GM12872 (cell line): ENCODE measurements at regions not wholly inside any gene's neighbourhood (a gene's known extent, or its start where the extent isn't known, plus 50 kb on each side); places are given as distances from the start of the nearest gene placed in this dataset.

Experiments used
- TF ChIP-seq, protein P1 (sequence below): IDR thresholded peaks from 3 replicates; pipeline ENCODE4 v1.5.1; 2011; ENCODE audit warnings: low read depth, mild to moderate bottlenecking, low read length, moderate library complexity; ENCODE audit not compliant: insufficient read depth

DNA sequence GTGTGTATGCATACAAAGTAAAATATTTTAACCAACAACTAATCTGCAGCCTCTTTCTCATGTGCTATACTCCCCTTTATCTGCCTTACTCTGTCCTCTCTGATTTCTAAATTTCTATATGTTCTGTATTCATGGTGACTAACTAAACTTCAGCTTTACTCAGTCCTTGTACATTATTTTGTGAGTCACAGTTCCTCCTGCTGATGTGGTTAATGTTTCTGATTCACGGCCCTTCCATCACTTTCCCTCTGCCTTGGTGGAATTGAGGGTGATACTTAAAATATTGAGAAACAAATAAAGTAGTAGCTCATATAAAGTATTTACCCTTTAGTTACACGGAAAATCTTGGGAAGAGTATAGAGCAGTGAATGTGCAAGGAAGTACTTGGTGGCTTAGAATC is 899.1 kb upstream of the ZWINT start:
- TF ChIP-seq, protein P1, sequence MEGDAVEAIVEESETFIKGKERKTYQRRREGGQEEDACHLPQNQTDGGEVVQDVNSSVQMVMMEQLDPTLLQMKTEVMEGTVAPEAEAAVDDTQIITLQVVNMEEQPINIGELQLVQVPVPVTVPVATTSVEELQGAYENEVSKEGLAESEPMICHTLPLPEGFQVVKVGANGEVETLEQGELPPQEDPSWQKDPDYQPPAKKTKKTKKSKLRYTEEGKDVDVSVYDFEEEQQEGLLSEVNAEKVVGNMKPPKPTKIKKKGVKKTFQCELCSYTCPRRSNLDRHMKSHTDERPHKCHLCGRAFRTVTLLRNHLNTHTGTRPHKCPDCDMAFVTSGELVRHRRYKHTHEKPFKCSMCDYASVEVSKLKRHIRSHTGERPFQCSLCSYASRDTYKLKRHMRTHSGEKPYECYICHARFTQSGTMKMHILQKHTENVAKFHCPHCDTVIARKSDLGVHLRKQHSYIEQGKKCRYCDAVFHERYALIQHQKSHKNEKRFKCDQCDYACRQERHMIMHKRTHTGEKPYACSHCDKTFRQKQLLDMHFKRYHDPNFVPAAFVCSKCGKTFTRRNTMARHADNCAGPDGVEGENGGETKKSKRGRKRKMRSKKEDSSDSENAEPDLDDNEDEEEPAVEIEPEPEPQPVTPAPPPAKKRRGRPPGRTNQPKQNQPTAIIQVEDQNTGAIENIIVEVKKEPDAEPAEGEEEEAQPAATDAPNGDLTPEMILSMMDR, result no peak

DNA sequence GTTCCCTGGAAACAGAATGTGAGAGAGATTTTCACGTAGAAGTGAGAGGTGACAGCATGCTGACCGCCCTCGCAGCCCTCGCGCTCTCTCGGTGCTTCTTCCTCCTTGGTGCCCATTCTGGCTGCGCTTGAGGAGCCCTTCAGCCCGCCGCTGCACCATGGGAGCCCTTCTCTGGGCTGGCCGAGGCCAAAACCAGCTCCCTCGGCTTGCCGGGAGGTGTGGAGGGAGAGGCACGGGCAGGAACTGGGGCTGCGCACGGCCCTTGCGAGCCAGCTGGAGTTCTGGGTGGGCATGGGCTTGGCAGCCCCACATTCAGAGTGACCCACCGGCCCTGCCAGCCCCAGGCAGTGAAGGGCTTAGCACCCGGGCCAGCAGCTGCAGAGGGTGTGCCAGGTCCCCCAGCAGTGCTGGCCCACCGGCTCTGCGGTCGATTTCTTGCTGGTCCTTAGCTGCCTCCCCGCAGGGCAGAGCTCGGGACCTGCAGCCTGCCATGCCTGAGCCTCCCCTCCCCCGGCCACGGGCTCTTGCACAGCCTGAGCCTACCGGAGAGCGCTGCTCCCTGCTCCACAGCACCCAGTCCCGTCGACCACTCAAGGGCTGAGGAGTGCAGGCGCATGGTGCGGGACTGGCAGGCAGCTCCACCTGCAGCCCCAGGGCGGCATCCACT is 888.7 kb upstream of the ZWINT start:
- TF ChIP-seq, protein P1, result no peak

DNA sequence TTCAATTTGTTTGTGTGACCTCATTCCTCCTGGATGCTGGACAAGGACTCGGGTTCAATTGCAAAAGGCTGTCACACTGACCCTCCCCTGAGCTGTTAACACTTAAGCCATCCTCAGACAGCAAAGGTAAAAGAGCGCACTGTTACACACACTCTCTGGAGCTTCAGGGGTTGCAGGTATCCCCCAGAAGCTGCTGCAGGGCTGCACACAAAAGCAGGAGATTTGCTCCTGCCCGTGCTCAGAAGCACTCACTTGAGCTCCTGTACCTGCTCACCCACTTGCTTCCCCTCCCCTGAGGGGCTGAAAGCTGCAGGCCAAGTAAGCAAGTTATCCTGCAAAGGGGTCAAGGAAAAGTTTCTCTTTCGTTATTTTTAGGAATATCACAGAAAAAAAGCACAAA is 886.2 kb upstream of the ZWINT start:
- TF ChIP-seq, protein P1, result no peak

- TF ChIP-seq, protein P1, result no peak
These were observed 864.9 kb upstream of the ZWINT start for GRCh38 chr10:57225920-57226319.

DNA sequence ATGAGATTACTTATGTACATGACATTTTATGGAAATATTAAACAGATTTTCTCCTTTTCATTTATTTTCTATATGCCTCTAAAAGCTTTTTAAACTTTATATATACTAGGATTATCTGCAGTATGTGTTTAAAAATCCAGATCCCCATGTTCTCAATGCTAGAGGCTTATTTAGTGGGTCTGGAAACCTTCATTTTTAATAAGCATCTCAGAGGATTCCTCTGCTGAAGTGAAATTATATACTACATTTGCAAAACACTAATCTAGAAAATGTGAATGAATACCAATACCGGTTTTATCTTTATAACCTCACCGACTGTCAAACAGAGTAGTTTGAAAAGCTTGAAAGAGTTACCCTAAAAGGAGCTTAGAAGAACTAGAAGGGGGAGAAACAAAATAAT is 863.8 kb upstream of the ZWINT start:
- TF ChIP-seq, protein P1, result no peak

DNA sequence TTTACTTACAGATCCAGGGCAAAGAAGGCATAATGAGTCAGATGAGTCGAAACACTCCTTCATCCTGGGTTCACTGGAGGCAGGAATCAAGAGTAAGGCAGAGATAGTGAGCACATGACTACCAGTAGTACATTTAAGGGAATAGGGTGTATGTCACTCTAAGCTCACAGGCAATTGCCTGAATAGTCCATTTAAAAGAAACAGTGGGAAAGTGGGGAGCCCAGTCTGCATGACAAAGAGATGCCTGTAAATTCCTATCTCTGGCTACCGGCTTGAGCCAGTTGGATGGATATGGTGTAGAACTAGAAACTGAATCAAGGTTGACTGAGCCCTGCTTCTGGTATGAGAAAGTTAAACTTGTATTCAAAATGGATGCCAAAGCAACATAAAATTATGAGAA is 861.5 kb upstream of the ZWINT start:
- TF ChIP-seq, protein P1, result no peak

DNA sequence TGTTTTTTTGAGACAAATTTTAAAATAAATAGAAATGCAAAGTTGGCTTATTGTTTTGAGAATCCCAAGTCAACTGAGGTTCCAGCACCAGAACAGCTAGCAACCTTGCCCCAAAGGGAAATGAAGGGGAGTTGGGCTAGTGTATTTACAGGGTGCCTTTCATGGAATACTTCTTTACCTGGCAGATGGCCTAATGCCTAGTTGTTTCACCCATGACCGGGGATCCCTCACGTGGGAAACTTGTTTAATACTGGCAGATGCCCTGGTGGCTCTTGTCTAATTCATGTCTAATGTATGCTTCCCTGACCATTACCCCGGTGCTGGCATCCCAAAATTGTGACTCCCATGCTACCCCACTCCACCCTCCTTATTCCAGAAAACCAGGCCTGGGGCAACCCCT is 861.1 kb upstream of the ZWINT start:
- TF ChIP-seq, protein P1, result no peak

GRCh38 chr10:57221674-57222073 is 860.6 kb upstream of the ZWINT start:
- TF ChIP-seq, protein P1, result no peak
